Left hindlimb (tissue), 1 donor: ENCODE measurements at regions not wholly inside any gene's neighbourhood (a gene's known extent, or its start where the extent isn't known, plus 50 kb on each side); places are given as distances from the start of the nearest gene placed in this dataset.
"Not testable (repeated sequence)": the region's sequence is repeated elsewhere in the genome, so short reads cannot be mapped to it uniquely, and the experiment has no call there.

Experiments used
- DNase-seq: peaks from one replicate; pipeline ENCODE4 v3.0.0-alpha.2; 2018

GRCh38 chr2:16952368-16952767 is 286.7 kb upstream of the CYRIA start:
- no peak for DNase-seq

- DNase-seq: no peak
Observed at GRCh38 chr2:16950436-16950835, 284.8 kb upstream of the CYRIA start.

GRCh38 chr2:16948710-16949109 is 283.1 kb upstream of the CYRIA start:
- no peak for DNase-seq

- no peak for DNase-seq
Observed at GRCh38 chr2:16948053-16948452, 282.4 kb upstream of the CYRIA start.

- no peak for DNase-seq
Observed at GRCh38 chr2:16943279-16943958, 277.8 kb upstream of the CYRIA start.

- DNase-seq: no peak
Observed at GRCh38 chr2:16940214-16940613, 274.6 kb upstream of the CYRIA start.

GRCh38 chr2:16939771-16940170 is 274.1 kb upstream of the CYRIA start:
- no peak for DNase-seq

- DNase-seq: no peak
Observed at GRCh38 chr2:16933355-16933754, 267.7 kb upstream of the CYRIA start.

GRCh38 chr2:16932826-16933225 is 267.2 kb upstream of the CYRIA start:
- no peak for DNase-seq

GRCh38 chr2:16931441-16931840 is 265.8 kb upstream of the CYRIA start:
- no peak for DNase-seq

- no peak for DNase-seq
Observed at GRCh38 chr2:16927398-16927797, 261.8 kb upstream of the CYRIA start.

- DNase-seq: no peak
Observed at GRCh38 chr2:16925145-16925544, 259.5 kb upstream of the CYRIA start.

- not testable (repeated sequence) for DNase-seq
Observed at GRCh38 chr2:16915341-16915755, 249.7 kb upstream of the CYRIA start.

GRCh38 chr2:16911746-16912145 is 246.1 kb upstream of the CYRIA start:
- no peak for DNase-seq

GRCh38 chr2:16908656-16909055 is 243.0 kb upstream of the CYRIA start:
- DNase-seq: no peak

GRCh38 chr2:16907645-16908282 is 242.1 kb upstream of the CYRIA start:
- no peak for DNase-seq

GRCh38 chr2:16905325-16905724 is 239.7 kb upstream of the CYRIA start:
- not testable (repeated sequence) for DNase-seq

GRCh38 chr2:16900405-16901025 is 234.9 kb upstream of the CYRIA start:
- no peak for DNase-seq

- DNase-seq: no peak
Observed at GRCh38 chr2:16899958-16900357, 234.3 kb upstream of the CYRIA start.

- DNase-seq: no peak
Observed at GRCh38 chr2:16890081-16890480, 224.4 kb upstream of the CYRIA start.

- no peak for DNase-seq
Observed at GRCh38 chr2:16885027-16885426, 219.4 kb upstream of the CYRIA start.

GRCh38 chr2:16882706-16883105 is 217.1 kb upstream of the CYRIA start:
- no peak for DNase-seq

- no peak for DNase-seq
Observed at GRCh38 chr2:16881122-16881521, 215.5 kb upstream of the CYRIA start.

- no peak for DNase-seq
Observed at GRCh38 chr2:16871411-16871810, 205.8 kb upstream of the CYRIA start.
